Endothelial cell of umbilical vein (primary cell): ENCODE measurements at regions not wholly inside any gene's neighbourhood (a gene's known extent, or its start where the extent isn't known, plus 50 kb on each side); places are given as distances from the start of the nearest gene placed in this dataset.

Experiments used
- BruUV-seq: library from RNA; stranded (reverse); fragments of 400-500 nt; replicated peaks from 2 replicates; lab custom pipeline; 2021; lab: Mats Ljungman, UMichigan
- CTCF ChIA-PET: fragments of 300-600, 350-600 bp; sonication (Branson Sonifier 250); formaldehyde crosslinking; loops from one replicate; lab custom pipeline; 2021; ENCODE audit warnings: antibody characterized with exemption, inconsistent platforms; lab: Charles Lee
- POLR2A ChIA-PET: fragments of 300-600, 350-600 bp; sonication (Branson Sonifier 250); formaldehyde crosslinking; loops from one replicate; lab custom pipeline; 2021; ENCODE audit warnings: antibody characterized with exemption, inconsistent platforms; lab: Charles Lee
- DNase-seq: peaks from one replicate; pipeline ENCODE4 v3.0.0-alpha.2; 2011; ENCODE audit warnings: low read depth, low spot score
- FAIRE-seq: peaks from 2 replicates; lab custom pipeline; 2011; peaks lifted over from hg19 to GRCh38; lab: Jason Lieb, UNC
- H2AFZ ChIP-seq: 2 replicates; pipeline ENCODE4 v1.6.0; 2012; ENCODE audit warnings: low read depth, low read length, control low read depth, inconsistent platforms
- H3K27ac ChIP-seq: 2 replicates; pipeline ENCODE4 v1.5.1; 2011; ENCODE audit warnings: low read depth, mild to moderate bottlenecking, control low read depth, low read length, moderate library complexity; ENCODE audit not compliant: insufficient read depth
- H3K27me3 ChIP-seq, 2 experiments: 2 replicates each; pipeline versions ENCODE4 v1.6.0 to v1.6.1; 2011; ENCODE audit warnings: low read length in 2 of 2, mixed read lengths in 1 of 2; ENCODE audit not compliant: control insufficient read depth in 2 of 2, insufficient read depth in 2 of 2
- H3K36me3 ChIP-seq, 2 experiments: 2 replicates in 1 of 2; 3 replicates in 1 of 2; pipeline ENCODE4 v1.5.1; 2011; ENCODE audit warnings: low read length in 2 of 2, mild to moderate bottlenecking in 1 of 2, moderate library complexity in 1 of 2; ENCODE audit not compliant: control insufficient read depth in 2 of 2, insufficient read depth in 2 of 2; ENCODE audit errors: extremely low read depth in 1 of 2
- H3K4me1 ChIP-seq: 3 replicates; pipeline ENCODE4 v1.5.1; 2011; ENCODE audit warnings: mild to moderate bottlenecking, low read length; ENCODE audit not compliant: control insufficient read depth, insufficient read depth; ENCODE audit errors: extremely low read depth
- H3K4me2 ChIP-seq: 2 replicates; pipeline ENCODE4 v1.6.1; 2011; ENCODE audit warnings: low read length, control low read depth, mixed read lengths; ENCODE audit not compliant: insufficient read depth
- H3K4me3 ChIP-seq, 3 experiments: fragments of 200-600 bp in 1 of 3; sonication (generic), shearing (Covaris generic) in 1 of 3; replicated peaks in 1 of 3; 2 replicates each; pipeline ENCODE4 v1.5.1; 2011 to 2016; ENCODE audit warnings: control low read depth in 3 of 3, low read length in 3 of 3, mild to moderate bottlenecking in 2 of 3, inconsistent platforms in 1 of 3, low read depth in 1 of 3, moderate library complexity in 1 of 3; ENCODE audit not compliant: insufficient read depth in 1 of 3
- H3K79me2 ChIP-seq: 2 replicates; pipeline ENCODE4 v1.6.0; 2012; ENCODE audit warnings: low read length, inconsistent platforms; ENCODE audit not compliant: control insufficient read depth, insufficient read depth
- H3K9ac ChIP-seq: replicated peaks from 2 replicates; pipeline ENCODE3; 2011; ENCODE audit warnings: low read length, control low read depth; ENCODE audit not compliant: insufficient read depth; ENCODE audit errors: extremely low read depth
- H3K9me1 ChIP-seq: replicated peaks from 3 replicates; pipeline ENCODE4 v1.6.0; 2011; ENCODE audit warnings: mild to moderate bottlenecking, low read length; ENCODE audit not compliant: control insufficient read depth, insufficient read depth; ENCODE audit errors: extremely low read depth
- H3K9me3 ChIP-seq: replicated peaks from 2 replicates; pipeline ENCODE4 v1.5.1; 2012; ENCODE audit warnings: low read length, inconsistent platforms; ENCODE audit not compliant: control insufficient read depth, insufficient read depth
- H4K20me1 ChIP-seq: replicated peaks from 2 replicates; pipeline ENCODE3; 2011; ENCODE audit warnings: mild to moderate bottlenecking, low read length; ENCODE audit not compliant: control insufficient read depth, insufficient read depth; ENCODE audit errors: extremely low read depth
- CTCF ChIP-seq, 2 donors: IDR thresholded peaks; 1 replicate in 1 of 2; 2 replicates in 1 of 2; pipeline ENCODE4 v1.5.1; 2011; ENCODE audit warnings: low read length in 2 of 2, mild to moderate bottlenecking in 2 of 2, moderate library complexity in 2 of 2, control low read depth in 1 of 2, inconsistent platforms in 1 of 2, low read depth in 1 of 2; ENCODE audit not compliant: insufficient read depth in 1 of 2; ENCODE audit errors: extremely low read depth in 1 of 2
- EZH2 ChIP-seq: IDR thresholded peaks from 2 replicates; pipeline ENCODE4 v1.6.1; 2012; ENCODE audit warnings: borderline replicate concordance, low read depth, mild to moderate bottlenecking, moderate library complexity, low read length, inconsistent platforms; ENCODE audit not compliant: severe bottlenecking
- FOS ChIP-seq: IDR thresholded peaks from 2 replicates; pipeline ENCODE4 v1.6.1; 2011; ENCODE audit warnings: mild to moderate bottlenecking, low read length, moderate library complexity, borderline replicate concordance; ENCODE audit not compliant: insufficient read depth
- GATA2 ChIP-seq: IDR thresholded peaks from 2 replicates; pipeline ENCODE4 v1.7.0; 2011; ENCODE audit warnings: low read depth, mild to moderate bottlenecking, moderate library complexity, mixed read lengths, low read length; ENCODE audit not compliant: insufficient read length, insufficient read depth
- JUN ChIP-seq: IDR thresholded peaks from 2 replicates; pipeline ENCODE4 v1.6.1; 2011; ENCODE audit warnings: borderline replicate concordance, low read depth; ENCODE audit not compliant: insufficient read length, insufficient read depth
- MYC ChIP-seq: IDR thresholded peaks from one replicate; pipeline ENCODE4 v1.6.1; 2011; ENCODE audit warnings: mild to moderate bottlenecking, low read depth, low read length
- POLR2A ChIP-seq: IDR thresholded peaks from 2 replicates; pipeline ENCODE4 v1.6.1; 2012; ENCODE audit warnings: low read depth, mild to moderate bottlenecking, control low read depth, low read length
- POLR2AphosphoS5 ChIP-seq: IDR thresholded peaks from 2 replicates; pipeline ENCODE4 v1.6.1; 2012; ENCODE audit warnings: low read depth, mild to moderate bottlenecking, control low read depth, low read length, moderate library complexity; ENCODE audit not compliant: insufficient read depth
- dilution Hi-C: fragments of 300-500 bp; cut with MboI; formaldehyde crosslinking; loops from one replicate; pipeline ENCODE4 v1.15.0; 2019; ENCODE audit warnings: low sequenced_read_pairs; ENCODE audit not compliant: extremely low pct_ligation_motif_present
- intact Hi-C: fragments of 100-400 bp; cut with micrococcal nuclease; formaldehyde crosslinking; loops from one replicate; pipeline ENCODE4 v1.10.0; 2022
- TF ChIP-seq, protein P1 (sequence below): IDR thresholded peaks from 2 replicates; pipeline ENCODE4 v1.6.1; 2011; ENCODE audit not compliant: insufficient read depth, insufficient read length

- Histone ChIP-seq H3K27ac (no peak overlapping the region), H3K36me3 (no peaks in the 10 kb centered on the region), H2AFZ (no peak overlapping the region), H3K4me2 (no peak overlapping the region), H3K9ac (no peak overlapping the region), H3K4me3 (no peak overlapping the region), H4K20me1 (no peaks in the 10 kb centered on the region), H3K27me3 (no peaks in the 10 kb centered on the region), H3K4me1 (no peaks in the 10 kb centered on the region), H3K79me2 (no peaks in the 10 kb centered on the region), H3K9me1 (no peaks in the 10 kb centered on the region), H3K9me3 (no peaks in the 10 kb centered on the region)
- FAIRE-seq (no peak), DNase-seq (no peak)
- ChIA-PET CTCF (no interaction called here), POLR2A (no interaction called here)
- no peak for TF ChIP-seq JUN
- TF ChIP-seq MYC: no peak
- TF ChIP-seq POLR2A: no peak
- no peak for TF ChIP-seq POLR2AphosphoS5
- TF ChIP-seq EZH2: no peak
- TF ChIP-seq, protein P1, sequence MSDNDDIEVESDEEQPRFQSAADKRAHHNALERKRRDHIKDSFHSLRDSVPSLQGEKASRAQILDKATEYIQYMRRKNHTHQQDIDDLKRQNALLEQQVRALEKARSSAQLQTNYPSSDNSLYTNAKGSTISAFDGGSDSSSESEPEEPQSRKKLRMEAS: no peak
- no peak for TF ChIP-seq GATA2
- no peak for TF ChIP-seq FOS
- TF ChIP-seq CTCF (IDR thresholded peaks at IDR 0.05; ENCODE audit: extremely low read depth in 1 of 2, insufficient read depth in 1 of 2, low read depth in 1 of 2, low read length in 2 of 2): no peak
- intact Hi-C loops (no loop called here), dilution Hi-C loops (no loop called here)
- BruUV-seq: no TSS peak
Observed at GRCh38 chr10:25766687-25767221, 167.3 kb upstream of the MYO3A start.
